SU-DHL-6 (cell line): ENCODE measurements at regions not wholly inside any gene's neighbourhood (a gene's known extent, or its start where the extent isn't known, plus 50 kb on each side); places are given as distances from the start of the nearest gene placed in this dataset.

Source experiments
- H2AFZ ChIP-seq: fragments of 200-600 bp; sonication (generic); 2 replicates; pipeline ENCODE4 v1.6.1; 2014; ENCODE audit warnings: low read depth, mild to moderate bottlenecking, moderate library complexity, mixed read lengths, antibody characterized with exemption, low read length; ENCODE audit not compliant: severe bottlenecking
- H3F3A ChIP-seq: fragments of 200-600 bp; shearing (Covaris generic); 2 replicates; pipeline ENCODE4 v1.6.0; 2016; ENCODE audit warnings: antibody characterized with exemption, mild to moderate bottlenecking; ENCODE audit not compliant: insufficient read depth
- H3K27ac ChIP-seq: fragments of 200-600 bp; sonication (generic); 2 replicates; pipeline ENCODE4 v1.5.1; 2016; ENCODE audit warnings: low read depth, mild to moderate bottlenecking, low read length, moderate library complexity, mixed read lengths
- H3K27me3 ChIP-seq: fragments of 200-600 bp; sonication (generic), shearing (Covaris generic); 2 replicates; pipeline ENCODE4 v1.6.0; 2014; ENCODE audit warnings: mild to moderate bottlenecking, low read length
- H3K36me3 ChIP-seq: fragments of 200-600 bp; sonication (generic); 2 replicates; pipeline ENCODE4 v1.6.1; 2014; ENCODE audit warnings: mild to moderate bottlenecking, low read length, mixed read lengths
- H3K4me2 ChIP-seq: fragments of 300-600, 200-600 bp; shearing (Covaris generic), sonication (generic); 2 replicates; pipeline ENCODE4 v1.6.0; 2014; ENCODE audit warnings: low read length, low read depth, mild to moderate bottlenecking; ENCODE audit not compliant: poor library complexity, severe bottlenecking
- H3K4me3 ChIP-seq: fragments of 200-600 bp; sonication (generic); 2 replicates; pipeline ENCODE4 v1.5.1; 2014; ENCODE audit warnings: antibody characterized with exemption, low read length, mild to moderate bottlenecking, mixed read lengths; ENCODE audit not compliant: insufficient read depth, poor library complexity, severe bottlenecking
- H3K79me2 ChIP-seq: fragments of 200-600 bp; sonication (generic); 2 replicates; pipeline ENCODE4 v1.6.1; 2014; ENCODE audit warnings: mild to moderate bottlenecking, low read length, moderate library complexity; ENCODE audit not compliant: insufficient read depth
- H3K9ac ChIP-seq: fragments of 200-600 bp; sonication (generic); 2 replicates; pipeline ENCODE4 v1.7.0; 2014; ENCODE audit warnings: mild to moderate bottlenecking, low read length
- H3K9me2 ChIP-seq: fragments of 200-600 bp; sonication (generic); replicated peaks from 2 replicates; pipeline ENCODE4 v1.6.1; 2014; ENCODE audit warnings: low read length; ENCODE audit not compliant: insufficient read depth
- H3K9me3 ChIP-seq: fragments of 200-600 bp; sonication (generic); 2 replicates; pipeline ENCODE4 v1.6.1; 2014; ENCODE audit warnings: low read length, mixed read lengths; ENCODE audit not compliant: insufficient read depth
- H4K20me1 ChIP-seq: fragments of 200-600 bp; sonication (generic); 2 replicates; pipeline ENCODE4 v1.6.1; 2014; ENCODE audit warnings: low read depth, mild to moderate bottlenecking, antibody characterized with exemption, low read length, moderate library complexity, mixed read lengths
- CTCF ChIP-seq: fragments of 200-600 bp; sonication (generic); IDR thresholded peaks from one replicate; pipeline ENCODE4 v1.5.1; 2017; ENCODE audit warnings: antibody characterized with exemption, mild to moderate bottlenecking, low read length, moderate library complexity; ENCODE audit not compliant: insufficient read depth, poor library complexity, severe bottlenecking
- EZH2phosphoT487 ChIP-seq: fragments of 200-600 bp; sonication (generic), shearing (Covaris generic); conservative IDR thresholded peaks from 2 replicates; pipeline ENCODE4 v1.6.1; 2018; ENCODE audit warnings: mild to moderate bottlenecking, antibody characterized with exemption, low read length, moderate library complexity, mixed read lengths

- no peak overlapping the region for H3K27ac ChIP-seq
- H3K9ac ChIP-seq, result no peak overlapping the region
- no peaks in the 10 kb centered on the region for H3K9me3 ChIP-seq
- no peaks in the 10 kb centered on the region for H3K27me3 ChIP-seq
- H3F3A ChIP-seq, result no peaks in the 10 kb centered on the region
- peak overlapping the region; percentile 7 for H3K4me2 ChIP-seq
- H4K20me1 ChIP-seq, result no peaks in the 10 kb centered on the region
- H3K79me2 ChIP-seq, result no peaks in the 10 kb centered on the region
- no peaks in the 10 kb centered on the region; the same call in 1 of the 2 replicates for H3K36me3 ChIP-seq
- no peak for TF ChIP-seq CTCF
- TF ChIP-seq EZH2phosphoT487, result no peak
- H3K4me3 ChIP-seq, result no peak overlapping the region
- peak overlapping the region; percentile 91 for H2AFZ ChIP-seq
- H3K9me2 ChIP-seq, result no peaks in the 10 kb centered on the region
These were observed 1512.5 kb upstream of the B3GALT2 start for GRCh38 chr1:194698908-194699318.

- H3K9me2 ChIP-seq, result no peaks in the 10 kb centered on the region
- H4K20me1 ChIP-seq, result no peaks in the 10 kb centered on the region
- H3K79me2 ChIP-seq, result no peaks in the 10 kb centered on the region
- H3K9ac ChIP-seq, result no peak overlapping the region
- no peaks in the 10 kb centered on the region for H3K9me3 ChIP-seq
- no peak for TF ChIP-seq EZH2phosphoT487
- no peak for TF ChIP-seq CTCF
- no peaks in the 10 kb centered on the region for H3K27me3 ChIP-seq
- no peaks in the 10 kb centered on the region for H3F3A ChIP-seq
- H3K4me2 ChIP-seq, result no peak overlapping the region
- no peak overlapping the region for H3K27ac ChIP-seq
- peak overlapping the region; percentile 1 for H2AFZ ChIP-seq
- no peaks in the 10 kb centered on the region; the same call in 1 of the 2 replicates for H3K36me3 ChIP-seq
- no peak overlapping the region for H3K4me3 ChIP-seq
These were observed 1506.8 kb upstream of the B3GALT2 start for GRCh38 chr1:194693244-194693643.

GRCh38 chr1:194684636-194685035 is 1498.2 kb upstream of the B3GALT2 start:
- Histone ChIP-seq H4K20me1 (no peaks in the 10 kb centered on the region), H3K27me3 (no peaks in the 10 kb centered on the region), H2AFZ (no peak overlapping the region), H3K79me2 (no peaks in the 10 kb centered on the region), H3F3A (no peaks in the 10 kb centered on the region), H3K9ac (no peak overlapping the region), H3K36me3 (no peaks in the 10 kb centered on the region), H3K9me2 (no peaks in the 10 kb centered on the region), H3K4me2 (no peak overlapping the region), H3K27ac (no peak overlapping the region), H3K9me3 (0 out of 2 replicates have a peak, but pooled peaks cover 6% of the 10 kb centered on the region), H3K4me3 (no peak overlapping the region)
- TF ChIP-seq EZH2phosphoT487 (no peak), CTCF (no peak)

- Histone ChIP-seq H3F3A (no peaks in the 10 kb centered on the region), H3K27me3 (no peaks in the 10 kb centered on the region), H3K27ac (no peak overlapping the region), H3K9me2 (no peaks in the 10 kb centered on the region), H3K9ac (no peak overlapping the region), H3K36me3 (no peaks in the 10 kb centered on the region), H3K4me2 (no peak overlapping the region), H3K79me2 (no peaks in the 10 kb centered on the region), H4K20me1 (no peaks in the 10 kb centered on the region), H2AFZ (no peak overlapping the region), H3K9me3 (no peaks in the 10 kb centered on the region), H3K4me3 (no peak overlapping the region)
- TF ChIP-seq EZH2phosphoT487 (no peak), CTCF (no peak)
These were observed 1471.7 kb upstream of the B3GALT2 start for GRCh38 chr1:194658090-194658439.
